HG03135 (cell line): ENCODE measurements at regions not wholly inside any gene's neighbourhood (a gene's known extent, or its start where the extent isn't known, plus 50 kb on each side); places are given as distances from the start of the nearest gene placed in this dataset.
"Not testable (repeated sequence)": the region's sequence is repeated elsewhere in the genome, so short reads cannot be mapped to it uniquely, and the experiment has no call there.

Experiments
- ATAC-seq: cut with Tn5 transposase; IDR thresholded peaks from one replicate; pipeline ENCODE4 v1.9.1; 2021; ENCODE audit warnings: mild to moderate bottlenecking, moderate library complexity; ENCODE audit not compliant: unreplicated experiment

DNA sequence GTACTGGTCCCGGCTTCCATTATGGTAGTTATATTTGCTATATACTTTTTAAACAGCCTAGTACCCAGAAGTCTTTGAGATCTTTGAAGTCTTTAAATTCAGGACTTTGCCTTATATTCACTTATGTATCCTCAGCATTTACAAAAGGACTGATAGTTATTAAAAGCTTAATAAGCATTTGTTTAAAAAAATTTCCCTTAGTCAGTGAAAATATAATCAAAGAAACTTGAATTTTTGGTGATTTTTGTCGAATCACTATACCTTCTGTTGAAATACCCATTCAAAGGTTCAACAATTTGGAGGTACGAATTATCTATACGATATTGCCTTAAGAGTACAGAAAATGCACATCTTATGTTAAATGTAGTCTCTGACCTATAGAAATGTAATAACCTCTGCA, 721.4 kb downstream of the NSUN3 start:
- ATAC-seq: no peak

DNA sequence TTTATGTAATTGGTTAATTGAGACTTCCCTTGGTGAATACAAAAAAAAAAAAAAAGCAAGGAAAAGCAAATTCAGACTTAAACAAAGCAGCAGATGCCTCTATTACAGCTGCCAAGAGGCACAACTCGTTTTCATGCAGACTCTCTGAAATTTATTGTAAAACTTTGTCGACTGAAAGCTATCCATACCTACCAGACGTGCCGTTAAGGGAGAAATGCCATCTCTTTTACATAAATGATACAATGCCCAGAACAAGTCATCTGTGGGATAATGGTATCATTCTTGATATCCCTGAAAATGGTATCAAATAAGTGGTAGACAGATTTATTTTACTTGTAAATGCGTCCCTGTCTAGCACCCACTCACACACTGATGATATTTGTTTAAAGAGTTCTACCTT, 724.2 kb downstream of the NSUN3 start:
- no peak for ATAC-seq

DNA sequence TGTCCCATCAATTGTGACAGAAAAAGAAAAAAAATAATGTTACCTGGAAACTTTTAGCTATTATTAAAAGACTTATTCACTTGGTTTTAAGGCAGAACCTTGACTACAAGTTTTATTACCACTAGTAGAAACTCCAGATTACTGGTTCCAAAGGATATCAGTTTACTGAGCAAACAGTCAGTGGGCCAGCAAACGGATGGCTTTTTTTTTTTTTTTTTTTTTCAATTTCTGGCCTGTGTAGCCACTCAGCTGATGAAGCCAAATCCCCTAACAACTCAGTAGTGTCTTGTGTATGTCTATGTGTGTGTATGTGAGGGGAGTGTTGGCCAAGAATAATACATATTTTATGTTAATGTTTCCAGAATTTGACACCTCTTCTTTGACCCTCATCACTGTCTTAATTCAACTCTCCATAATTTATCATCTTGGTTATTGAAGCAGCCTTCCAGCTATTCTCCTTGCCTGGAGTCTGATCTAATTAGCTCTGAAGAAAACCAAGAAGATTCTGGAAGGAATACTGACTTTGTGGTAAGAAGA, 724.9 kb downstream of the NSUN3 start:
- ATAC-seq: no peak

DNA sequence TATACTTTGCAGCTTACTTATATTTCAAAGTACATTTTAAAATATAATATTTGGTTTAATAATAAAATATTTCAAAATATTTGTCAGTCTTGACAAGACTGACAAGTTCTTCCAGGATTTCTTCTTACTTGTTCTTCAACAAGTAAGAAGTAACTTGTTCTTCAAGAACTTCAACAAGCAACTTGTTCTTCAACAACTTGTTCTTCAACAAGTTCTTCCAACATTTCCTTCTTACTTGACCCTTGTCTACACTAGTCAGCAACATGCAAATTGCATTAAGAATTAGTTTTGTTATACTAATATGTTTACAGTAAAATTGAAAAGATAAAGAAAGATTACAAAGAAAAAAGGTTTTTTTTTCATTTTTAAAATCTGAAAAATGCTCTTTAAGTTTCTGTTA, 731.7 kb downstream of the NSUN3 start:
- no peak for ATAC-seq

DNA sequence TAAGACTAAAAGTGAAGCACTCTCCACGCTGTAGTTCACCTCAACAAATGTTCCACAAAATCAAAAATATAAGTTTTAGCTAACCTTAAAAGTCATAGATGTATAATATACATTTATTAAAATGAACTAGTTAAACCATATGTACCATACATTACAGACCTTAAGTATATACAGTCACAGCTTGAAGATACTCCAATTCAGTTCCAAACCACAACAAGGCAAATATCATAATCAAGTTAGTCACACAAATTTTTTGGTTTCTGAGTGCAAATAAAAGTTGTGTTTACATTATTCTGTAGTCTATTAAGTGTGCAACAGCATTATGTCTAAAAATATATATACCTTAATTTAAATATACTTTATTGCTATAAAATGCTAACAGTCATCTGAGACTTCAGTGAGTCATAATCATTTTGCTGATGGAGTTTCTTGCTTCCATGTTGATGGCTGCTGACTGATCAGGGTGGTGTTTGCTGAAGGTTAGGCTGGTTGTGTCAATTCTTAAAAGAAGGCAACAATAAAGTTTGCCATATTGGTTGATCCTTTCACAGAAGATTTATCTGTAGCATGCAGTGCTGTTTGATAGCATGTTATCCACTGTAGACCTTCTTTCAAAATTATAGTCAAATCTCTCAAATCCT, 736.7 kb downstream of the NSUN3 start:
- no peak for ATAC-seq

DNA sequence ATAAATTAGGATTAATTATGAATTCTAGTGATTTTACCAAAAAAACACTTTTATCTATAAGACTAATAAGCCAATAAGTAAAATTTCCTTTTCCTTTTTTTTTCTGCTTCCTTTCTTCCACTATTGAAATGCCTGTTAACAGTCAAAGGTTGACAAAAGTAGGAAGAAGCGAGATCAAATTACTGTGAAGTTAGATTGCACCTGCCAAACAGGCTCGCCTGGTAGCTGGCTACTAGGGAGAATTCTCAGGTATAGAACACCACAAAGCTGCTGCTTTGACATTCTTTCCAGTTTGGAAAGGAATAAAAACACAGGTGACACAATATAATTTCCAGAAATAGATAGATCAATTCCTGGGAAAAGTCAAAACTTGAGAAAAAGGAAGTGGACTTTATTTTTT, 749.0 kb downstream of the NSUN3 start:
- no peak for ATAC-seq

DNA sequence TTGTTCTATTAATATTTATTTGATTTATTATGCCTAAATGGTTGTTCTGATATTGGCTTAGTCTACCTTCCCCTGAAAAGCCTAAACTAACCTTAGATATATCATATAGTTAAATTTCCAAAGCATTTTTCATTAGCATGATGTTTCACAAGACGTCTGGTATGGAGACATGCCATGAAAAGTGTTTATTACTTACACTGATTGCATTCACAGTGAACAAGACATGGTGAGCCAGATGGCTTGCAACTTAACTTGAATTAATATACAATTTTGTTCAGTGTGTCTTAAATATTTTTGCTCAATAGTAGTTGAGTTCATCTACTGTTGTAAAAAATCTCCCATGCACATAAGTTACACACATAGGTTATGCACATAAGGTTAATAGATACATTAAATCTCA, 758.4 kb downstream of the NSUN3 start:
- no peak for ATAC-seq

DNA sequence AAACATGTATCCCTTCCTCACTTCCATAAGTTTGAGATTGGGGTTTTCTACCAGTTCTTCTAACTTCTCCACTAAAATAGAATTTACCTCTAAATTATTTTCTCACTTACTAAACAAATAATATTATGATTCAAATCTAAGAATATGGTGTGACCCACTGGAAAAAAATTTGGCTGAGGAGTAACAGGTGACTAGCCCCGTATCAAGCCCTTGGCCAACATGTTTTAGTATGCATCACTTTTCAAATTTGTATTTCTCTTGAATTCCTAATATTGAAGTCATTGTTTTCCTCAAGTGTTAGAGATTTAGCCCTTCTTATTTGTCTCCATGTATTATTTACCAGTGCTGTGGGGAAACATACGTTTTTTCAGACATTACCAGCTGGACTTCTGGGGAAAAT, 759.4 kb downstream of the NSUN3 start:
- ATAC-seq: no peak

DNA sequence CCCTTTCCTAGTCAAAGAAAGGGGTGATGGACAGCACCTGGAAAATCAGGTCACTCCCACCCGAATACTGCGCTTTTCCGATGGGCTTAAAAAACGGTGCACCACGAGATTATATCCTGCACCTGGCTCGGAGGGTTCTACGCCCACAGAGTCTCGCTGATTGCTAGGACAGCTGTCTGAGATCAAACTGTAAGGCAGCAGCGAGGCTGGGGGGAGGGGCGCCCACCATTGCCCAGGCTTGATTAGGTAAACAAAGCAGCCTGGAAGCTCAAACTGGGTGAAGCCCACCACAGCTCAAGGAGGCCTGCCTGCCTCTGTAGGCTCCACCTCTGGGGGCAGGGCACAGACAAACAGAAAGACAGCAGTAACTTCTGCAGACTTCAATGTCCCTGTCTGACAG, 783.4 kb downstream of the NSUN3 start:
- ATAC-seq: not testable (repeated sequence)

DNA sequence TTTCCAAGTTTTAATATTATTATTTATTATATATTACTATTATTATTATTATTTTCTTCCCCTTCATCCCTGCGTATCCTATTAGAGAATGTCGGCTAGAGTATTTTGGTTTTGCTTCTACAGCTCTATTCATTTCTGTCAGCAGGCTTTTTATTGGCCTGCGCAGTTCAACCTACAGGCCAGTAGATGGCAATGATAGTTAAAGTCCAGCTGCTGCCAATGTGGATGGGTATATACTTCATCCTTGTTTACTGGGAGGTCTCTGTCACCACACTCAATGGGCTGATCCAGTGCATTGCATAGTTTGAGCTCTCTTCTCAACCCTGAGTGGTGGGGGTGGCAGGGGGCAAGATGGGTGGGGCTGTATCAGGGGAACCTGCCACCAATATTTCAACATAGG, 799.8 kb downstream of the NSUN3 start:
- no peak for ATAC-seq

DNA sequence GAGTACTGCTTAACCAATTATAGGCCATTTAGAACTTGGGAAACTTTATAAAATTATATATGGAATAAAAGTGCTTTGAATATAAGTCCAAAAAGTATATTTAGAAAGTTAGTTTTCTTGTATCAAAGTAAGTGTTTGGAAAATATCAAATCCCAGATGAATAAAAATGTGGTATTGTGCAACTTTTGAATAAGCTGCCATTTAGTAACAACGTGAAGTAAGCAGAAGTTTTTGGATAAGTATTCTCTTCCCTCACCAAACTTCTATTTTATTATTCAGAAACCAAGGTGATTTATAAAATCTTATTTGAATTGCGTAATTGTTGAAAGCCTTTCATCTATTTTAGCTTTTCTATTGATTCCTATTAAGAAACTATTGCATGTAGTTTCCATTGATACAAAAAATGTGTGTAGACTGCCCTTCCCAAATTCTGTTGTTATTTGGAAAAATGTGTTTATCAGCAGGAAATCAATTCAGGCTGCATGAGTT, 806.2 kb downstream of the NSUN3 start:
- no peak for ATAC-seq

DNA sequence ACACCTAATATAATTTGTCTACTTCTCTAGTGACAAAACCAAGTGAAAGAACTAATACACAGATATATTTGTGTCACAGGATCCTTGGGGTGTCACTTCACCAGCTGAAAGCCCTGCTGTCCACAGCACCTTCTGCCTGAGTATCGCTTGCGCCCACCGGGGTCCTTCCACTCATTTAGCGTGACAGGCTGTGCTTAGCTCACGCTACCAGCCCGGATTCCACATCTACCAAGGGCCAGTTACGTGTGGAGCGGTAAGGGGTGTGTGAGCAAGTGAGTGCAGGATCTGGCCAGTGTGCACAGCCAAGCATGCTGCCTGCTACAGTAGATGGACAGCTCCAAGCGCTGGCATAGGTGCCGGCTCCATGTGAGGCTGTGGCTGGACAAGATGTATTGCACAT, 810.9 kb downstream of the NSUN3 start:
- no peak for ATAC-seq

DNA sequence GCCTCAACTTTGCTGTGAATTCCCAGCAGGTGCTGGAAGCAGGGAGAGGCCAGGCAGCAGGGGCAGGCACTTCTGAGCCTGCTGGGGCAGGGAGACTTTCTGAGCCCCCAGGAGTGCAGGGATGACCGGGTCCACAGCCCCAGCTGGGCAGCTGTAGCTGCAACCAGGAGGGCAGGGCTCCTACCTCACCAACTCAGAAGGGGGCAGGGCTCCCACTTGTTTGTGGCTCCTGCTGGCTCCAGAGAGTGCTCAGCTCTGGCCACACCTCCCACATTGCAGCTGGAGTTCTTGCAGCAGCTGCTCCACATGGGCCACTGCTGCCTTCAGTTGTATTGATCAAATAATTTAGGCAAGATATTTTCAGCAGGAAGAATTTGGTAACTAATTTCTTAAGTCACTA, 812.3 kb downstream of the NSUN3 start:
- ATAC-seq: no peak

DNA sequence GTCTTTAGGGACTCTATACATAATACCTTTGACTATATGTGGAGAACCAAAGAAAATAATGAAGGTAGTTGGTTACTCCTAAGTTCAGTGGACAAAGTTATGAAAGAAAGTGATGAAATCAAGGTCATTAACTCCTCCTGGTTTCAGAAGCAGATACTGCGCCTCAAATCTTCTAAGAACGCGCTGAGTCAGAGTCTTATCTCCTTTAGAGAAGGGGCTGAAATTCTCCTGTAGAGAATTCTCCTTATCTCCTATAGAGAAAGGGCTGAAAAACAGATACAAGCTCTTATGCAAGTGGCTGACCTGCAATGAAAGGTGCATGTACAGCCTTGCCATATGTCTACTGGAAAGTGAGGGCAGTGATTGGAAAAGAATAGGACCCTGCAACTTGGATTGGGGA, 824.2 kb downstream of the NSUN3 start:
- no peak for ATAC-seq

DNA sequence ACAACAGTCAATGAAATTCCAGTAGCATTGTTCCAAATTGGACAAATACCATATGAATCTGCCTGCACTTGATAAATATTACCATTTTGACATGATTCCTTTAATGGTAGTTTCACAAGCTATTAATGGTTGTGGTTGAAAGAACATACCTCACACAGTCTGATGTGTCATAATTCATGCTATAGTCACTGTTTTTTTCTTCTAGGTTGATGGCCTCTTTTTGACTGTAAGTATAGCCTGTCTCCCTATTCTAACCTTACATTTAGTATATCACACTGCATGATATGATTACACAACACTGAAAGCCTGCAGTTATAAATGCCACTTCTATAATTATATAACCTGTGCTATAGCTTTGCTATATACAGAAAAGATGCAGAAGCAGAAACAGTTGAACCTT, 834.1 kb downstream of the NSUN3 start:
- no peak for ATAC-seq

DNA sequence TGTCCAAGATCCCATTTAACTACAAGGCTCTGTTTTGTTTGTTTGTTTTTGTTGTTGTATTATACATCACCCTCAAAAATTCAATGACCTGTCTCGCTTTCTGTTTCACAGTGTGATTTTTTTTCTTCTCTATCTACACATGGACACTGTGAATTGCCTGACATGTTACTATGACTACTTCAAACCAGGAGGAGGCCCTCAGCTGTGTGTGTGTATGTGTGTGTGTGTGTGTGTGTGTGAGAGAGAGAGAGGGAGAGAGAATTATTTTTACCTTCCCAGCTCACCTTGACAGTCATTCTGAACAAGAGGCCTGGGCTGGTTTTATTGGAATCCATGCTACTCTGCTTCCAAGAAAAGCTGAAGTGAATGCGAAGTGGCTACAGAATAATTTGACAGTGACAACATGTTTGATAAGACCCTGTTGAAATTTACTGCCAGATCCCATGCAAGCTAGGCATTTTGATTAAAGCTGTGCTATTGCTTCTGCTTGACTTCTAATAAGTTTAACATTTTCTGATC, 841.4 kb downstream of the NSUN3 start:
- ATAC-seq: no peak

DNA sequence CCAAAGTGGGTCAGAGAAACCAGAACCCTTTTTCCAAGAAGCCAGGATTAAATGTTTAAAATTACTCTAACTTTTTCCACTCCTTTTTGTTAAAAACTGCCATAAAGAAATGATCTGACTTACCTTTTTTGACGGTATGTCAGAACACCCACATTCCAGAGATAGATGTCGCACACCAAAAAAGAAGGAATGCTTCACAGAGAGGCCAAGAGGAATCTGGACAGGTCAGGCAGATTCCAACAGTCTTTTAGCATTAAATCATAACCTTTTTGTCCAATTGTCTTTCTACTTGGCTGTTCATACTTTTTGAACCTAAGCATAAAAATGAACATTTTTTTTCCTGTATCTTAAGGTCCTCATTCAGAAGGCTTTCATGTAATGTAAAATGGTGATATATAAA, 846.9 kb downstream of the NSUN3 start:
- no peak for ATAC-seq

DNA sequence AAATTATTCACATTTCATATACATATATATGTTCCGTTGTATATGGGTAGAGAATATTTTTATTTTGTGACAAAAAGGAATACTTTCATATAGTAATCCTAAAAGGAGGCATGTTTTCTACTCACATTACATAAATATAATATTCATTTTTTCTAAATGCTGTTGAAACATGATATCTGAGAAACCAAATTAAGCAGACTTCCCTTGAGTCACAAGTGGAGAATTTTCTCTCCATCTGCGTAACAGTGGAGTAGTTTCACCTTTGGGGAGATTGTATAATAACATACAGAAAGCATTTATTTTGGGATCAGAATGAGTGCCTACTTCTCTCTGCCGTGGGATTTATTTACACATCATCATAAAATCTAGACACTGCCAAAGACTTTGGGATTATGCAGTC, 849.8 kb downstream of the NSUN3 start:
- ATAC-seq: no peak

DNA sequence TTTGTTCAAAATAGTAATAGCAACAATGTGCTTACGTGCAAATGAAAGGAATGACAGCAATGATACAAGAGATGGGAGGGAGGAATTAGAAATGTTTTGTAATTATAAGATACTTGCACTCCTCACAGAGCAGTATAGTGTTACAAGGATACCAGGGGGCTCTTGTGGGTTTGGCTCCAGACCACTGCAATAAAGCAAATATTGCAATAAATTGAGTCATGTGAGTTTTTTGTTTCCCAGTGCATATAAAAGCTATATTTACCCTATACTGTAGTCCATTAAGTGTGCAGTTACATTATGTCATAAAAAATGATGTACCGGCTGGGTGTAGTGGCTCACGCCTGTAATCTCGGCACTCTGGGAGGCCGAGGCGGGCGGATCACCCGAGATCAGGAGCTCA, 864.3 kb downstream of the NSUN3 start:
- no peak for ATAC-seq

DNA sequence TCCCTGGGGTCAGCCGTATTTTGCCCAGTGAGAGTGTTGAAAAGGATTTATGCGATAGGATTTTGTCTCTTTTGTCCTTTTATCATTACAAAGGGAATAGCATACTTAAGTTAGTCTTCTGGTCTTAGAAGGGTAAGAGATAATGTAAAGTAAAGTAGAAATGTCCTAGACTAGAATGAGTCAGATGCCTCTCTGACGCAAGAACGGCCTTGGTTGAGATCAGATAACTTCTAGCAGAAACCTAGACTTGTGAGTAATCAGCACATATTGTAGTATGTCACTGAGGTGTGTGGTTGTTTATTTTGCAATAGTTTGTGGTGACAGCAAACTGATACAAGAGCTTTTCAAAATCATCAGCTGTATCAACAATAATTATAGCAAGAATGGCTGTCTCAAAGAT, 866.1 kb downstream of the NSUN3 start:
- ATAC-seq: no peak

DNA sequence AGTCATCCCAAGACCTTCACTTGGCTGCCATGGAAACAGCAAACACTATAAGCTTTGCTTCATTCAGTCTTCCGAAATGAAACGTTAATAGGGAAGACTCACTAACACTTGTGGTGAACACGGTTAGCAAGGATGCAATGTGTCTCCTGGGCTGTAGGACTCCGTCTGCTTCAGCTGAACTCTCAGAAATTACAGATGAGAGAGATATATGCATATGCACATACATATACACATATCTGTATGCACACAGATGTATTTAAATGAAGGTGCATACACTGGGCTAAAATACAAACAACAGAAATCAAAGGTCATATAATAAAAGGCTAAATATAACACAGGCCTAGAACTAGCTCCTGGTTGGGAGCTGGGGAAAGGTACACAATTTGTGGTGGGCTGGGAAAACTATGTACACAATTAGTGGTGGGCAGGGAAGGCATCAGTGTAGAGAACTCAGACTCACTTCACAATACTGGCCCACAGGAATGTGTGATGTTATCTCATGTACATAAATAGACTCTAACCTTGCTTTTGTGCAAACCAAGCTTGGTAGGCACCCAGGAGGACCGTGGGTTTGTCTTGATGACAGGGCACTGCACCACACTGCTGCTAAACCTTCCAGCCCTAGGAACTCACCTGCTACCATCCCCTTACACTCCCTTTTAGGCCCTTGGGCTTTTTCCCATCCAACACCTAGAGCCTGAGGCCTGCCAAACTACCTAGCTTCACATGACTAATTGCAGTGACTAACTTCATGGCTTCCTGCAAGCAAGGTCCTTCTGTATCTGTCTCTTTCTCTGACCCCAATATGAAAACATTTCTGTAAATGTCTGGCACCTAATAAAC, 873.1 kb downstream of the NSUN3 start:
- ATAC-seq: no peak

DNA sequence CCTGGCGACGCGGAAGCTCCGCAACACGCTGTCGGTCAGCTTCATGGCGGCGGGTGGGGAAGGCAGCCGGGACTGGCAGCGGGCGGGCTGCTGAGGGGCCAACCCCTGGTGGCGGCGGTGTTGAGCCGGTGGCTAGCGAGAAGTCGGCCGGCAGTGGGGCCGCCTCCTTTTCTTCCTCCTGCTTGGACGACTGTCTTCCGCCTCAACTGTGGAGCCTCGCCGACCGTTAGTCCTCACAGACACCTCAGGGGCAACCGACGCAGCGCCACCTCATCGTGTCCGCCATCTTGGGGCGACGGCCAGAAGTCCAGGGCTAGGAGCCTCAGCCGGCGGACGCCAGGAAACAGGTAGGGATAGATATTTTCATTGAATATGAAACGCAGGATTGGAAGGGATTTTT, 875.1 kb downstream of the NSUN3 start:
- no peak for ATAC-seq
